Embryonic facial prominence (tissue), 1 donor: ENCODE measurements at regions not wholly inside any gene's neighbourhood (a gene's known extent, or its start where the extent isn't known, plus 50 kb on each side); places are given as distances from the start of the nearest gene placed in this dataset.

Experiments
- DNase-seq: peaks from one replicate; pipeline ENCODE4 v3.0.0-alpha.2; 2016; ENCODE audit errors: extremely low spot score

DNA sequence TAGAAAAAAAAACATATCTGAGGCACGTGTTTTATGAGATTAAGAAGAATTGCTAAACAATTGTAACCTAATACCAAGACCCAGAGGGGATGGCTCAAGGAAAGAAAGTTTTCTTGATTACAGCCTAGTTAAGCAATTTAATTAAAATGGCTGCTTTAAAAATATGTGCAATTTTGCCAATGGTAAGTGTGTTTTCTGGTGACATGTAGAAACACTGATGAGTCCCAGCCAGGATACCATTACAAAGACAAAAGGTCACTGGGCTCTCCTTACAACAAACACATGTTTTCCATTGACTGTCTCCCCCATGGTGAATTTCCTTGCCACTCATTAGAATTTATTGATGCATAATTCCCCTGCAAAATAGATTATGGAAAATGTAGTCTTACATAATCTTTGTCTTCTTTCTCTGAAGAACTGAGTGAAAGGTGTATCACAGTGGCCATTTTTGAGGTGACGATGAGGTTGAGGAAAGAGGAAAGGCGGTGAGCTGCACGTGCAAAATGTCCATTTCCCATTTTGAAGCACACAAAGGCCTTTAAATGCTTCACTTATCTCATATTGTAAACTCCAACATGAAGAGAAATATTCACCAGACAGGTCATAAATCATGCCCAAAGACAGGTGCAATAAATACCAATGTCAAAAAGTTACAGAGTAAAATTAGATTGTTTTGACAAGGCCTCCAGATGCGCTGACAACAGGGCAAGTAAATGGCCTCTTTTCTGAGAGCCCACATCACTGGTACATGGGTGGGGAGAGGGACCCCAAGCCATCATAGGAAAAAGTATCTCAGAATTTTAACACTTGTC, 696.9 kb downstream of the KCNJ2 start:
- no peak for DNase-seq

GRCh38 chr17:70868149-70868548, 698.8 kb downstream of the KCNJ2 start:
- no peak for DNase-seq

DNA sequence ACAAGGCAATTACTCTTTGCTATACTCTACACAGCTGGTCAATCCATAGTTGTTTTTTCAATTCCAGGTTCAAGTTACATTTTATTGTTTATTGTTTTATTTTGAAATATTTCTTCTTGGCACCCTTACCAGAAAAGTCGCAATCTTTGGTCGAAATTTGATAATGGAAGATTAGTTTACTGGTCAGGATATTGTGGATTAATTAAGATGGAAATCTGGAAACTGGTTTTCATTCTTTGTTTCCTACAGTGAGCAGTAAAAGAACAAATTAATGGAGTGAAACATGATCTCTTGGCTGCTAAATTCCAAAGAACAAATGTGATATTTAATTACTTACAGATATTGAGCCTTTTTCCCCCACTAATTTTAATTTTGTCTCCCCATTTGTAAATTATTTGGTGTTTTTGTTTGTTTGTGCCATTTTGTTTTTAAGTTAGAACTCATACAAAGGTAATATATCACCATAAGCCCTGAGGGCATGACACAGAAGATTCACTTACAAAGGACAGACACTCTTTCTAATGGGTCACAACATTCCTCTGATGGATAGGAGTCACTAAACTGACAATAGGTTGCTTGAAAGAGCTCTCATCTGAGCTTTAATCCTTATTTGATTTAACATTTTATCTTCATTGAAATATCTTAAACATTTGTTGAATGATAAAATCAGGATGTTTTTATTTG, 700.2 kb downstream of the KCNJ2 start:
- DNase-seq = no peak

DNA sequence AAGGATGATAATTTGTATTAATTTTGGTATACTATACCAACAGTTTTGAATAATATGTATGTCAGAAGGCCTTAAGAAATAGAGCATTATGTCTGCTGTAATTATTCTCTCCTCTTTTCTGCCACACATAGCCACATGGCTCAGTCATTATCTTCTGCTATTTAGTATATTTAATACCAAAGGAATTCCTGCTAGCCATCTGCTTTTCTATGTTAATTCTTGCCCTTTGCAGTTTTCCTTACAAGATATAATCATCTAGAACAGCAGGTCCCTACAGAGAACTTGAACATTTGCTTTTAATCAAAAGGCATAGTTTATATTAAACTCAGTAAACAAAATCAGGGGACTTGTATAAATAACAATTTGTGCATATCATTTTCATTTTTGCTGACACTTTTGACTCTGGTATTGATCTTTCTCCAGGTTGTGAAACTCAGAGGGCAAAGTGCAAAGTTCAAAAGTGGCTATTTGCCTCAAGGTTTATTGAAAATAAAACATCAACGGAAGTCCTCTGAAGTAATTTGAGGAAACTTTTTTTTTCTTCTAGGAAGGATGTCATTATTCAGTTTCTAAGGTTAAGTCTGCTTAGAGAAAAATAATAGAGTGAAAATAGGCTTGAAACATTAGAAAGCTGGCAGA, 702.0 kb downstream of the KCNJ2 start:
- no peak for DNase-seq

GRCh38 chr17:70872103-70872502, 702.8 kb downstream of the KCNJ2 start:
- DNase-seq = no peak

DNA sequence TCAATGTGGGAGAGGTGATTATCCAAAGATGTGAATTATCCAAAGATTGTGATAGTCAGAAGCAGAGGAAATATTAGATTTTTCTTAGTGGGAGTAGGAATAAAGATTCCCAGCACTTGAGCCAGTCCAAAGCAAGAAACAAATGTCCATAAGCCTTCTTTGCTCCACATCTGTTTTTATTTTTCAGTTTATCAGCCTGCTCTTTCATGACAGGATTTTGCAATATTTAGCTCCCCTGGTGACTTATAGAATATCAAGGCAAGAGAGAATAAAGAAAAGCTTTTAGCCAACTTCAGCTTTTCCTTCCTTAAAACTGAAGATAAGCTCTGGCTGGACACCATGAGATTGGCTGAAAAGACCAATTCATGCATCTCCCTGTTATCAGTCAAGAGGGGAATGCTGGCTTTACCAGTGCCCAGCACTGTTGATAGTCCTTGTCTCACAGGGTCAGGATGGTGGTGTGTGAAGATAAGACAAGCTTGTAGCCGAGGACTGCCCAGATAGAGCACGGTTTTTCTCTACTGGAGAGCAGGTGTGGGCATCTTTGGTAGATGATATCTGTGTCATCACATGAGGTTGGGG, 706.5 kb downstream of the KCNJ2 start:
- no peak for DNase-seq

DNA sequence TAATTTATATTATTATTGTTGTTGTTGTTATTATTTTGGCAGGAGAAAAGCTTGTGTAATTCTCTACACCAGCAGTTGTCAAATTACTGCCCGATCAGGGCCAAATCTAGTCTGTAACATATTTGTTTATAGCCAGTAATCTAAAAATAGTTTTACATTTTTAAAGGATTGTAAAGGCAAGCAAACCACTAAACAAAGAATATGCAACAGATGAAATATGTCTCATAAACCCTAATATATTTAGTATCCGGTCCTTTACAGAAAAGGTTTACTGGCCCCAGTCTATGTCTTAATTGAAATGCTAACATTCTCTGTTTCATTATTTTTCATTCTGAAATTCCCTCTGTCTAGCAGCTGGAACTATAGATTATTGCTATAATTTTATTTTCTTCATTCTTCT, 709.5 kb downstream of the KCNJ2 start:
- no peak for DNase-seq

DNA sequence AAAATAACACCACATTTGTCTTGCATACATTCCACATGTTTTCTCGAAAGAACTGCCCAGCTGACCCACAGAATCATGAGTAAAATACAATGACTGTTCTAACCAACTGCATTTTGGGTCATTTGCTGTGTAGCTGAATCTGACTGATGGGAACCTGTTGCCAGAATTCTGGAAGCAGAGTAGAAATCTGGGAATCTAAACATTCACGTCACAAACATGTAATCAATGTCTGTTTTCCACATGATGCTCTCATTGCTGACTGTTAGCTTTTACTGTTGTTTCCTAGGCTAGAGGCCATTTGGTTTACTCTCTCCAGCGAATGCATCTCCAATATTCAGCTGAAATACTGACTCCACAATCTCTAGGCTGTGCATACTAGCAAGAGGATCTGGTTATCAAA, 710.1 kb downstream of the KCNJ2 start:
- DNase-seq = no peak

DNA sequence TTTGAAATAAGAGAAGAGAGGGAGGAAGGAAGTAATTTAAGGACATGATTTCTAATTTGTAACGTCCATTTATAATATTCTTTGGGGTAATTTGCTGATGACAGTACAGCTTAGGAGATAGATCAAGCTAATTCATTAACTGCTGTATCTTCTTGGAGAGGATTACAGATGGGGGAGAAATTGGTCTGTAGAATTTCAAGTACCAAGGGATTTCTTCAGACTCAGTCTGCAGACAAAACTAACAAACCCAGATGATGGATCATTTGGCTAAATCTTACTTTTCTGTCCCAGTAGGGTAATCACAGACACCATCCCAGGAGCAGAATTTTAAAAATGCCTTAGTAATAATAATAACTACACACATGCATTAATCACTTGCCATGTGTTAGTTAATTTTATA, 711.8 kb downstream of the KCNJ2 start:
- DNase-seq = no peak

GRCh38 chr17:70882504-70882903, 713.2 kb downstream of the KCNJ2 start:
- DNase-seq = no peak

DNA sequence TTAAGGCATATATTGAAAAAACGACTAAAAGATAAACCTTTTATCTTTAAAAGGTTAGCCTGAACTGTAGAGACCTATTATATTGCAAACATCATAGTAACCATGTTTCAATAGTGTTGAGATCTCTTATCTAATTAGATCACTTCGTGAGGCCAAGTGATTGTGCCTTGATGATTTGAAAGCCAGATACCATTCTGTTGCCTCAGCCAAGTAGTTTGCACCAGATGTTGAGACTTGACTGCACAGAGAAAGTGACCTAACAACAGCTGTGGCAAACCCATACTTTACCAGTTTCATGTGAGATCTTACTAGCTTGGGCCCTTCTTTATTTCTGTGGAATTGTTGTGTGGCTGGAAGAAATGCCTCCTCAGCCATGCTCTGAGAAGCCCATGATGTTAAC, 717.3 kb downstream of the KCNJ2 start:
- DNase-seq = no peak

- DNase-seq = no peak
These were observed 719.0 kb downstream of the KCNJ2 start for GRCh38 chr17:70888324-70888723.

- no peak for DNase-seq
These were observed 722.0 kb downstream of the KCNJ2 start for GRCh38 chr17:70891306-70891705.

DNA sequence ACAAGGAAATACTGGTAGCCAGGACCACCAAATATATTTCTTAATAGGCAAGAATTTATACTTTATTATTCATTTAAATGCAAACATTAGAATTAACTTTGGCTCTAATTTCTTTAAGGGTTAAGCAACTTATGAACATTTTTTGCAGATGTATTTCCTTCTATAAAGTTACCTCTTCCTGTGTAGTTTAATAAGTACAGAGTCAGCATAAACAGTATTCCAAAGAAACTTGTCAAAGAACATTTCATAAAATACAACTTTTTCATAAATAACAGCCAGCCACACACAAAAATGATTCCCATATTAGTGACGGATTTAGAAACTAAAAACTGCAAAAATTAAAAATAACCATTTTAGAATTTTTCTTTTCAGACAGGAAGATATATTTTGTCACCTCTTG, 723.2 kb downstream of the KCNJ2 start:
- DNase-seq = no peak

DNA sequence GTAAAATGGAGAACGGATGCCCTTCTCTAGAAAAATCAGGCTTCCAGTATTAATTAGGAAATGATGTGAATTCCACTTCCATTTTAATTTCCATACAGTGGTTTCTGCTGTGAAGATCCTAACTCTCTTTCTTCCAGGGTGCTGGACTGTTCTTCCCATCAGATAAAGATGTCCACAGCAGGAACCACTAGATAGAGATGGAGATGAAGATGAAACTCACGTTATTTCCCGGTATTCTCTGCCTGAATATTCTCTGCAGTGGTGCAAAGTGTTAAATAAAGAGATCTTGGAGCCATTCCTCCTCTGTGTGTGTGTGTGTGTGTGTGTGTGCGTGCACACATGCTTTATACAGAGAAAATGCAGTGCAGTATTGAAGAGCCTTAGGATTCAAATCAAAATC, 727.5 kb downstream of the KCNJ2 start:
- no peak for DNase-seq

GRCh38 chr17:70897446-70897845, 728.1 kb downstream of the KCNJ2 start:
- no peak for DNase-seq

GRCh38 chr17:70901870-70902269, 732.5 kb downstream of the KCNJ2 start:
- no peak for DNase-seq

DNA sequence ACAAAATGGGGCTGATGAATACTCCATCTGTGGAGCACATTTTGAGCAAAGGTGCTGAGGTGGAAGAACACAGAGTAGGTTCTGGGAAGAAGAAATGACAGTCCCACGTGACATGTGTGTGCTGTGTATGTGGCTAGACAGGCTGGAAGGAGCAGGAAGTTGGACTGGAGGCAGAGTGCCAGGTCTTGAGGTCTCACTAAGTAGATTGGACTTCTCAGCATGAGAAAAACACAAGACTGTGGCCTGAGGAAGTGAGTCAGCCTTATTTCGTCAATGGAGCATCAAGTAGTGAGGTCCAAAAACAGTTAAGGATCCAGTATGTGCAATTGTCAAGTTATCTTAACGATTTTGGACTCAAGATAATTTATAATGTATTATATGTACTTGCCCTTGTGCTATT, 736.5 kb downstream of the KCNJ2 start:
- DNase-seq = no peak

DNA sequence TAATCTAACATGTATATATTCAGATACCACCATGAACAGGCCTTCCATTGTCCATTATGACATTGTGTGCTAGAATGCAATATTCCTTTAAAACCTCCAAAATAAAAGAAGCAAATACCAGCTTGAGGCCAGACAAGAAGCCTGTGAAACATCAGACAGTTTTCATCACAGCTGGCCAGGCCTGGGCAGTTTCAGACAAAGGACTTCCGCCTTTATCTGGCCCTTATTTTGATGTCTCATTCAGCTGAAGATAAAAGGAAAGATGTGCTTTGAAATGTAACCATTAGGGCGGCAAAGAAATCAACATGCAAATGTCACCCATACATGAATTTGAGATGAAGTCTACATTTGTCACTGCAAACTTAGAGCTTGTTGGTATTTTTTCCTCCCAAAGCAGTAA, 737.5 kb downstream of the KCNJ2 start:
- DNase-seq = no peak

GRCh38 chr17:70912716-70913485, 743.6 kb downstream of the KCNJ2 start:
- no peak for DNase-seq

DNA sequence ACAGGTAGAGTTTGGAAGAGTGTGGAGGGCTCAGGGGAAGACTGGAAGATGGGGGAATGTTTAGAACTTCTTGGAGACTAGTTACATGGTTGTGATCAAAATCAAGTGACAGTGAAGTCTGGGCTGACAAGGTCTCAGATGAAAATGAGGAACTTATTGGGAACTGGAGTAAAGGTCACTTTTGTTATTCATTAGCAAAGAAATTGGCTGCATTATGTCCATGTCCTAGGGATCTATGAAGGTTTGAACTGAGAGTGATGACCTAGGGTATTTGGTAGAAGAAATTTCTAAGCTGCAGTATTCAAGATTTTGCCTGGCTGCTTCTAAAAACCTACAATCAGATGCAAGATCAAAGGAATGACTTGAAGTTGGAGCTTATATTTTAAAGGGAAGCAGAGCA, 747.1 kb downstream of the KCNJ2 start:
- DNase-seq = no peak

- no peak for DNase-seq
These were observed 749.9 kb downstream of the KCNJ2 start for GRCh38 chr17:70919241-70919640.
